ENCODE measurements at regions not wholly inside any gene's neighbourhood (a gene's known extent, or its start where the extent isn't known, plus 50 kb on each side); places are given as distances from the start of the nearest gene placed in this dataset.

GRCh38 chr9:90423661-90424193 lies 218.9 kb downstream of the DIRAS2 start:
- no peak for TF ChIP-seq CTCF (IDR thresholded peaks at IDR 0.05)
- H3K4me1 ChIP-seq (ENCODE audit: control insufficient read depth in 1 of 2, insufficient read depth in 2 of 2, low read length in 2 of 2), result no peaks in the 10 kb centered on the region
- H4K20me1 ChIP-seq (ENCODE audit: insufficient read depth, low read length), result no peaks in the 10 kb centered on the region
- H3K27ac Mint-ChIP-seq, result no peak overlapping the region
- H3K9me3 Mint-ChIP-seq, result peaks cover 0 to 4% (median 0%) of the 10 kb centered on the region in 7 donors
- no peaks in the 10 kb centered on the region for H3K4me1 Mint-ChIP-seq
- H3K79me2 ChIP-seq (ENCODE audit: insufficient read depth, low read length), result no peaks in the 10 kb centered on the region
- no peaks in the 10 kb centered on the region for H3K36me3 ChIP-seq (replicated peaks in 1 of 2; ENCODE audit: control insufficient read depth in 1 of 2, insufficient read depth in 2 of 2, low read length in 2 of 2)
- no peak overlapping the region for H3K4me3 Mint-ChIP-seq
- no peak overlapping the region for H3K4me2 ChIP-seq (replicated peaks; ENCODE audit: extremely low read depth, low read length, poor library complexity, severe bottlenecking)
- no peaks in the 10 kb centered on the region for H3K9me3 ChIP-seq (replicated peaks in 1 of 2; ENCODE audit: control insufficient read depth in 1 of 2, insufficient read depth in 1 of 2, low read length in 2 of 2)
- no peaks in the 10 kb centered on the region for H3K36me3 Mint-ChIP-seq
- no peak overlapping the region for H3K27ac ChIP-seq (ENCODE audit: low read depth in 1 of 2, low read length in 2 of 2)
- H3K9ac ChIP-seq (ENCODE audit: insufficient read depth, low read length, poor library complexity, severe bottlenecking), result no peak overlapping the region
- no peak overlapping the region for H2AFZ ChIP-seq (ENCODE audit: insufficient read depth, low read depth, low read length, poor library complexity, severe bottlenecking)
- 87% methylated on average over 3 of the region's 10 CpGs for WGBS (ENCODE audit: insufficient coverage)
- H3K27me3 ChIP-seq (ENCODE audit: control insufficient read depth in 2 of 2, insufficient read depth in 2 of 2, low read length in 2 of 2), result peaks cover 0 to 2% of the 10 kb centered on the region in 2 donors
- intact Hi-C loops (cut with micrococcal nuclease), result no loop called here
- no peak for DNase-seq
- H3K27me3 Mint-ChIP-seq (ENCODE audit: low read depth in 3 of 3), result peaks cover 2 to 12% (median 10%) of the 10 kb centered on the region in 3 donors
- no peak overlapping the region for H3K4me3 ChIP-seq (replicated peaks in 1 of 3; ENCODE audit: low read depth in 2 of 3, low read length in 3 of 3)

GRCh38 chr9:90428517-90428916 lies 214.1 kb downstream of the DIRAS2 start:
- H3K4me3 ChIP-seq (replicated peaks in 1 of 3; ENCODE audit: low read depth in 2 of 3, low read length in 3 of 3), result no peak overlapping the region
- H3K36me3 ChIP-seq (replicated peaks in 1 of 2; ENCODE audit: control insufficient read depth in 1 of 2, insufficient read depth in 2 of 2, low read length in 2 of 2), result no peaks in the 10 kb centered on the region
- H3K4me2 ChIP-seq (replicated peaks; ENCODE audit: extremely low read depth, low read length, poor library complexity, severe bottlenecking), result no peak overlapping the region
- peaks cover 0 to 2% (median 0%) of the 10 kb centered on the region in 7 donors for H3K9me3 Mint-ChIP-seq
- H3K27me3 Mint-ChIP-seq (ENCODE audit: low read depth in 3 of 3), result peaks cover 7 to 17% (median 8%) of the 10 kb centered on the region in 3 donors
- H3K9me3 ChIP-seq (replicated peaks in 1 of 2; ENCODE audit: control insufficient read depth in 1 of 2, insufficient read depth in 1 of 2, low read length in 2 of 2), result no peaks in the 10 kb centered on the region
- no peak for TF ChIP-seq CTCF (IDR thresholded peaks at IDR 0.05)
- intact Hi-C loops (cut with micrococcal nuclease), result no loop called here
- no peak overlapping the region for H3K27ac ChIP-seq (ENCODE audit: low read depth in 1 of 2, low read length in 2 of 2)
- H3K27ac Mint-ChIP-seq, result no peak overlapping the region
- H3K9ac ChIP-seq (ENCODE audit: insufficient read depth, low read length, poor library complexity, severe bottlenecking), result no peak overlapping the region
- H4K20me1 ChIP-seq (ENCODE audit: insufficient read depth, low read length), result no peaks in the 10 kb centered on the region
- DNase-seq, result no peak
- H3K4me1 ChIP-seq (ENCODE audit: control insufficient read depth in 1 of 2, insufficient read depth in 2 of 2, low read length in 2 of 2), result no peaks in the 10 kb centered on the region
- WGBS (ENCODE audit: insufficient coverage), result 93% methylated on average over 6 of the region's 10 CpGs
- no peak overlapping the region for H3K4me3 Mint-ChIP-seq
- H3K27me3 ChIP-seq (ENCODE audit: control insufficient read depth in 2 of 2, insufficient read depth in 2 of 2, low read length in 2 of 2), result peaks cover 2% of the 10 kb centered on the region in 2 donors
- H3K4me1 Mint-ChIP-seq, result no peaks in the 10 kb centered on the region
- no peaks in the 10 kb centered on the region for H3K36me3 Mint-ChIP-seq
- no peaks in the 10 kb centered on the region for H3K79me2 ChIP-seq (ENCODE audit: insufficient read depth, low read length)
- no peak overlapping the region for H2AFZ ChIP-seq (ENCODE audit: insufficient read depth, low read depth, low read length, poor library complexity, severe bottlenecking)
